Middle frontal gyrus (tissue), 1 donor: ENCODE measurements at regions not wholly inside any gene's neighbourhood (a gene's known extent, or its start where the extent isn't known, plus 50 kb on each side); places are given as distances from the start of the nearest gene placed in this dataset.

ENCODE experiments used
- DNase-seq: peaks from one replicate; pipeline ENCODE4 v3.0.0-alpha.2; 2015; ENCODE audit warnings: low spot score; ENCODE audit errors: extremely low spot score

DNA sequence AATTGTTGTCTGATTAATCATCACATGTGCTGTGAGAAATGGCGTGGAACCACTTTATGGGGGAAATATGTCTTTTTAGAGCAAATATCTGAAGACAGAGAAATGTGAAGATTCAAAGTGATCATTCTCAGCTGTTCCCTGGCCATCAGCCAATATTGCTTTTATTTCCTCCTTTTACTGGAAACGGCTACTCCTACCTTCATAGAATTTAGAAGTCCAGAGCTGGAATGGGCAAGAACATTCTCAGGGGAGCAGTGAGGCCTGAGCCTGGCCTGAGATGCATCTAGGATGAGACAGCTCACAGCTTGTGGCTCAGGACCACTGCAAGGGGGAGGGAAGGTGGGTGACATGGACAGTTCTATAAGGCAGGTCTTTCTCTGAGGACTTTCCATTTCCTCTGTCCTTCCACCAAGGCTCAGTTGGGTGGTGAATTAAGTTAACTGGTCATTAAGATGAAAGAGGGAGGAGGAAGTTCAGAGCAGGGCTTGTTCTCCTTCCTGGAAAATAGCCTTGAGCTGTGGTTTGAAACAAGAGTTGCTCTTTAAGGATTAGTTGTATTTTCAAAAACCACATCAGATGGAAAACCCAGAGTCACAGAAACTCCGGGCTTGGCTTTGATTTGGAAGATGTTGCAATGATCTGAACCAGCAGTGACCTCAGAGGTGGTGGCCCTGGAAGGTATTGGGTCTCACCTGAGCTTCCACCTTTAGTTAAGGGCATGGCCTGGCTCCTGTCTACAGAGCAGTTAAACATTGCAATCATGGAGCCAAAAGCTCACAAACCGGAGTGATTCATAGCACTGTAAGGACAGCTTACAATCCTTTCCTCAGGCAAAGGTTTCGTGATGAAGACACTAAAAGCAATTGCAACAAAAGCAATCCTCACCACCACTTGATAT is 144.3 kb downstream of the VAPA start:
- no peak for DNase-seq

- peak; percentile 33 for DNase-seq
These were observed 146.0 kb downstream of the VAPA start for GRCh38 chr18:10059610-10060468.

DNA sequence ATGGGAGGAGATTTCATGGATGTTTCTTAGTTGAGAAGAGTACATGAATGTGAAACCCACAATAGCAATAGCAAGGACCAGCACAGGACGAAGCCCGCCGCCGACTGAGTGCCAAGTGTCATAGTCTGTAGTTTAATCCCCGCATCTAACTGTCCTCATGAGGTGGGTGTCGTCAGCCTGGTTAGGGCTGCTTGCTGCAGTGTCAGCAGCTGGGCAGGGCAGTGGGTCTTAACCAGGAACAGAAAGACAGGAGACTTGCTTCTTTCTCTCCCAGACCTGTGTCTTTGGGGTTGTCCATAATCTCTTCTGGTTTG is 146.6 kb downstream of the VAPA start:
- no peak for DNase-seq

DNA sequence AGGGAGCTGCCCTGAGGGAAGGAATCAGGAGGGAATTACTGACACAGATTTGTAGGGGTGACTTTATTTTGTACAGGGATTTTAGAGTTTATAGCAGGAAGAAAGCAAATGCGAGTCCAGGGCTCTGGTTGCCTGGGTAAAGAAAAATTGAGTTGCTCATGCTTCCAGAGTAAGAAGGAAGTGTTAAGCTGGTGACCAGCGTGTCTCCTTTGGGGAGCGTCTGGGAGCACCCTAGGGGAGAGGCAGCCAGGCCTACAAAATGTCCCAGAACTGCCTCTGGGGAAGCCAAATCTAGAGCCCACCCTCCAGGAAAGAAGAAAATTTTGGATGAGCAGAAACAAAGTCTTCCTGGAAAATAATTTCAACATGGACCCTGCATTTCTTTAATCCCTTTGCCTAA is 147.0 kb downstream of the VAPA start:
- no peak for DNase-seq

GRCh38 chr18:10061566-10062140 is 147.8 kb downstream of the VAPA start:
- DNase-seq = no peak

- no peak for DNase-seq
These were observed 148.8 kb downstream of the VAPA start for GRCh38 chr18:10062302-10063300.

DNA sequence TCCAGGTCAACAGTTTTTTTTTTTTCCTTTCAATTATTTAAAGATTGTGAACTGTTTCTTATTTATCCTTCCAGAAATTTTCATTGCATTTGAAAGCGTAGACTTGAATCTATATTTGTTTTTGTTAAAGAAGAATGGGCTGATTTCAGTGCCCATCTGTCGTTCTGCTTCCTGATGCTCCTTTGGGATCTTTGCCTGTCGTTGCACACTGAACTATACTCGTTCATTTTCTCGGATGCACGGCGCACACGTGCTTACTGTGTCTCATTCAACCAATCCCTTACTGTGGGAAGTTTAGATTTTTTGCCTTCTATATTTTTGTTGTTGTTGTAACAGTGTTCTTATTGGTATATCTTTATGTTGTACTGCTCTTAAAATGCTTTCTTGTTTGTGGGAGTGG is 149.7 kb downstream of the VAPA start:
- no peak for DNase-seq

DNA sequence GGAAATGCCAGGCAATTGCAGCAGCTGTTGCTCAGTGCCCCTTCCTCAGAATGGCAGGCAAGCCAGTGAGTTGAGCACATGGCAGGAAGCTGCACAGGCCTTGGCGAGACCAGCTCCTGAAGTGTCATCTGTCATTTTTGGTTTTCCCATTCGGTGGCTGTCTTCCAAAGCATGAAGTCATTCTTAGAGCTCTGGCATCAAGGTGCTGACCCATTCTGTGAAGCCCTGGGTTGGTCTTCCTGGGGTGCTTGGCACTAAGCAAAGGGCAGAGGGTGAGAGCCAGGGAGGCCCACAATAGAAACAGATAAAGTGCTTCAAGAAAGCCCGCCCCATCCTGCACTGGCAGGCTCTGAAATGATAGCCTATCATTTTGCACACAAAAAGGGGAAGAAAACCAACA is 150.5 kb downstream of the VAPA start:
- DNase-seq = no peak

DNA sequence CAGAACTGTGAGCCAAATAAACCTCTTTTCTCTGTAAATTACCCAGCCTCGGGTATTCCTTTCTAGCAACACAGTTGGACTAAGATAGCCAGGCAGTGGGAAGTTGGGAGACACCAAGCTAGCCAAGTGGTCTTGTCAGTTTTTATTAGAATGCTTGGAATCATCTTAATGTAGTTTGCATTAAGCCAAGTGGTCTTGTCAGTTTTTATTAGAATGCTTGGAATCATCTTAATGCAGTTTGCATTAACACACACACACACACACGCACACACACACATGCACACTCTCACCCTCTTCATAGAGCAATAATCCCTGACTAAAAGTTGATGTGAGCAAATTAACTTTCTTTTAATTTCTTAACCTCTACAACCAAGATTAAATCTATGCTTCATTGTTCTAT is 151.5 kb downstream of the VAPA start:
- DNase-seq = no peak

DNA sequence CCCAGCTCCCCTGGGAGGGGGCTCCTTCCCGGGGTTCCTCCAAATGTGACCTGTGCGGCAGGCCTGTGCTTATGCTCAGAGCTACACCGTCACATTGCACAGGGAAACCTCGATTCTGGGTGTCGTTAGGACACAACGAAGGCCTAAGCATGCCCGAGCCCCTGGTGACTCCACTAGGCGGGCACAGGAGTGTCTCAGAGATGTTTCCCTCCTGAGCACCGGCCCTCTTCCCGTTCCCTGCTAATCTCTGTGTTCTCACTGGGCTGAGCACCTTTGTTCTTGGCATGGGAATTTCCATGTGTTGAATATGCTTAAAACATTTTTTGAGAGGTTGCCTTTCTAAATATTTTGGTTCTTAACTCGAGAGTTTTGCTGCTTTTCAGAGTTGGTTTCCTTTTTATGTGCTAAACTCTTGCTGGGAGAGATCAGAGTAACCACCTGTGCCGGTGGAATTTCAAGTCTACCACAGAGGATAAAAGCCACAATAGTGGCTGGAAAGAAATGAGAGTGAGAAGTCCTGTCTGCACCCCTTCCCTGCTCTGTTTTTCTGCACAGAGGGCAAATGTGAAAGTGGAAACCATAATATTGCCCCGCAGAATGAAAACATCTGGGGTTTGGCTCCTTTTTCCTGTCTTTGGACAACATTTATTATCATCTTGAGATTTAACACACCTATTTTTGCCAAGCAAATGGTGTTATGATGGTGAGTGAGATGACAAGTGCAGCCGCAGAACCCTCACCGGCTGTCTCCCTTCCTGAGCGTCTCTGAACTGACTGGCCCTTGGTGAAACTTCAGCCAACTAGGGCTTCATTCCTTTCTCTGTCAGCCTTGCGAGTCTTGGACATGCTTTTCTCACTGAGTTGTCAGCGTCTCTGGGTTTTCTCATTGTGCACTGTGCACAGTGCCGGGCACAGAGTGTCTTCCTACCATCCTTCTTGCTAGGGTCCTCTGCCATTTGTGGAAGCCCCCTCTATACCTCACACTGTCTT is 154.1 kb downstream of the VAPA start:
- no peak for DNase-seq

- no peak for DNase-seq
These were observed 155.2 kb downstream of the VAPA start for GRCh38 chr18:10068766-10069567.

- no peak for DNase-seq
These were observed 156.8 kb downstream of the VAPA start for GRCh38 chr18:10070561-10071000.

GRCh38 chr18:10072671-10073175 is 158.9 kb downstream of the VAPA start:
- no peak for DNase-seq

DNA sequence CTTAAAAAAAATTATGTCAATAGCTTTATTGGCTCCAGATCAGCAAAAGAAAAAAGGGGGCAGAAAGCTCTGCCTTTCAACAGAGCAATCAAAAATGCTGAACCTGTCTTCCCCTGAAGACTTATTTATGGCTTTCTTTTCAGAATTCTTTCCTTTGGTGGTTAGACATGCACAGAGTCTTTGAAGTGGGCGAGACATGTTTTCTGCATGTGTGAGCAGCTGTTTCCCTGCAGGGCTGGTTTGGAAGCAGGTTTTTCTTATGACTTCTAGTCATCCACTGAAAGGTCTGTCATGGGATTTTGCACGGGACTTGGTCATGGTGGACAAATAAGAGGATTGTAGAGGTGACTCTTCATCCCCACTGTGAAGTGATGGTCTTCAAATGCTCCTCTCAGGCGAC is 160.3 kb downstream of the VAPA start:
- no peak for DNase-seq

- DNase-seq = no peak
These were observed 160.9 kb downstream of the VAPA start for GRCh38 chr18:10074728-10075127.

GRCh38 chr18:10076502-10077030 is 162.8 kb downstream of the VAPA start:
- DNase-seq = no peak

DNA sequence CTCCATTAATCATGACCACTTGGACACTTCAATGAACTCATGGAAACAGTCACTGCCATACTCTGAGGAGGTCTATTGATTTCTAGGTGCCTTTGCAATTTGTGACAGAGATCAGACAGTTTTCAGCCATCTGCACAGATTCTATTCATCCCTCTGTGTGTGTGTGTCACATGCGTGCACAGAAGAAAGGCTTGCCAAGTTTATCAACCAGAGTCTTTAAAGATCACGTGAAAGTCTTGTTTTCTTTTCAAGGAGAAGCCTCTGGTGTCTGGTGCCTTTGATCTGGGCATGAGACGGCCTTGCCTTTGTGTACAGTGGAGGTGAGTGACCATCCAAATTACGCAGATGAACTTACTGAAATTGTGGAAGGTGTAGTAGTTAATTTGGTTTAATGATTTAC is 164.2 kb downstream of the VAPA start:
- no peak for DNase-seq

- DNase-seq = no peak
These were observed 166.6 kb downstream of the VAPA start for GRCh38 chr18:10080372-10080771.
